A673 (cell line): ENCODE measurements at regions not wholly inside any gene's neighbourhood (a gene's known extent, or its start where the extent isn't known, plus 50 kb on each side); places are given as distances from the start of the nearest gene placed in this dataset.

ENCODE experiments used
- BruUV-seq: library from RNA; stranded (reverse); fragments of 400-500 nt; replicated peaks from 2 replicates; lab custom pipeline; 2021; lab: Mats Ljungman, UMichigan
- CTCF ChIA-PET: fragments of 300-600 bp; sonication (Branson Sonifier 250); formaldehyde crosslinking; loops from one replicate; lab custom pipeline; 2022; ENCODE audit warnings: antibody characterized with exemption; lab: Charles Lee
- POLR2A ChIA-PET: fragments of 300-600 bp; sonication (Branson Sonifier 250); formaldehyde crosslinking; loops from one replicate; lab custom pipeline; 2022; ENCODE audit warnings: antibody characterized with exemption; ENCODE audit not compliant: low non-redundant PET; lab: Charles Lee
- DNase-seq: peaks from one replicate; pipeline ENCODE4 v3.0.0-alpha.2; 2015; ENCODE audit warnings: low spot score
- H3K27ac ChIP-seq: fragments of 200-600 bp; sonication (generic); 2 replicates; pipeline ENCODE4 v1.5.1; 2016; ENCODE audit warnings: mixed run types, low read depth, mild to moderate bottlenecking, mixed read lengths, antibody characterized with exemption, low read length; ENCODE audit not compliant: poor library complexity, severe bottlenecking
- H3K27me3 ChIP-seq: fragments of 200-600 bp; sonication (generic); replicated peaks from 2 replicates; pipeline ENCODE4 v1.6.1; 2017; ENCODE audit warnings: mixed run types, low read depth, mild to moderate bottlenecking, mixed read lengths, antibody characterized with exemption, low read length; ENCODE audit not compliant: insufficient read depth, poor library complexity
- H3K36me3 ChIP-seq: fragments of 200-600 bp; sonication (generic); 2 replicates; pipeline ENCODE4 v1.6.1; 2016; ENCODE audit warnings: mixed run types, mild to moderate bottlenecking, mixed read lengths, antibody characterized with exemption, low read length; ENCODE audit not compliant: insufficient read depth, poor library complexity, severe bottlenecking
- H3K4me1 ChIP-seq: fragments of 200-600 bp; sonication (generic); 2 replicates; pipeline ENCODE4 v1.6.1; 2017; ENCODE audit warnings: mixed run types, mild to moderate bottlenecking, mixed read lengths, antibody characterized with exemption, low read length; ENCODE audit not compliant: insufficient read depth, poor library complexity, severe bottlenecking
- H3K4me3 ChIP-seq: fragments of 200-600 bp; sonication (generic); 2 replicates; pipeline ENCODE4 v1.5.1; 2016; ENCODE audit warnings: low read depth, mixed run types, mild to moderate bottlenecking, mixed read lengths, low read length; ENCODE audit not compliant: poor library complexity, severe bottlenecking
- H3K9me3 ChIP-seq: fragments of 200-600 bp; sonication (generic); 2 replicates; pipeline ENCODE4 v1.6.1; 2016; ENCODE audit warnings: mixed run types, low read depth, mild to moderate bottlenecking, mixed read lengths, antibody characterized with exemption, low read length; ENCODE audit not compliant: poor library complexity, severe bottlenecking
- CTCF ChIP-seq: fragments of 300-800, 200-600 bp; sonication (generic); conservative IDR thresholded peaks from 2 replicates; pipeline ENCODE4 v1.5.1; 2017; ENCODE audit warnings: low read depth, mild to moderate bottlenecking, antibody characterized with exemption, low read length, moderate library complexity, mixed read lengths
- EZH2 ChIP-seq: fragments of 200-600 bp; sonication (generic); IDR thresholded peaks from 2 replicates; pipeline ENCODE4 v1.6.1; 2017; ENCODE audit warnings: borderline replicate concordance, low read depth, mild to moderate bottlenecking, mixed read lengths, antibody characterized with exemption, low read length; ENCODE audit not compliant: poor library complexity, severe bottlenecking
- intact Hi-C: fragments of 100-400 bp; cut with micrococcal nuclease; formaldehyde crosslinking; loops from one replicate; pipeline ENCODE4 v1.10.0; 2022; ENCODE audit not compliant: unreplicated experiment

- H3K27me3 ChIP-seq, result no peaks in the 10 kb centered on the region
- CTCF ChIA-PET, result no interaction called here
- BruUV-seq, result no TSS peak
- POLR2A ChIA-PET, result no interaction called here
- H3K9me3 ChIP-seq, result no peaks in the 10 kb centered on the region
- H3K36me3 ChIP-seq, result no peaks in the 10 kb centered on the region
- no peaks in the 10 kb centered on the region for H3K4me1 ChIP-seq
- H3K4me3 ChIP-seq, result no peak overlapping the region
- no peak for DNase-seq
- TF ChIP-seq CTCF (no peak), EZH2 (no peak)
- intact Hi-C loops, result no loop called here
- H3K27ac ChIP-seq, result no peak overlapping the region
These were observed 687.2 kb downstream of the TBC1D22A start for GRCh38 chr22:47449508-47450270.

GRCh38 chr22:47448231-47449223, 686.1 kb downstream of the TBC1D22A start:
- intact Hi-C loops, result no loop called here
- Histone ChIP-seq H3K36me3 (no peaks in the 10 kb centered on the region), H3K4me1 (no peaks in the 10 kb centered on the region), H3K9me3 (no peaks in the 10 kb centered on the region), H3K4me3 (no peak overlapping the region), H3K27me3 (no peaks in the 10 kb centered on the region), H3K27ac (no peak overlapping the region)
- POLR2A ChIA-PET, result no interaction called here
- TF ChIP-seq CTCF, result no peak
- no peak for TF ChIP-seq EZH2
- CTCF ChIA-PET, result no interaction called here
- no peak for DNase-seq
- no TSS peak for BruUV-seq

- no peak for DNase-seq
- intact Hi-C loops, result no loop called here
- POLR2A ChIA-PET, result no interaction called here
- no peak overlapping the region for H3K4me3 ChIP-seq
- H3K9me3 ChIP-seq, result no peaks in the 10 kb centered on the region
- BruUV-seq, result no TSS peak
- TF ChIP-seq EZH2, result no peak
- TF ChIP-seq CTCF, result no peak
- H3K27ac ChIP-seq, result no peak overlapping the region
- no peaks in the 10 kb centered on the region for H3K4me1 ChIP-seq
- CTCF ChIA-PET, result no interaction called here
- no peaks in the 10 kb centered on the region for H3K27me3 ChIP-seq
- no peaks in the 10 kb centered on the region for H3K36me3 ChIP-seq
These were observed 684.7 kb downstream of the TBC1D22A start for GRCh38 chr22:47446821-47447810.
